Pancreas (tissue), 10 donors: ENCODE measurements at regions not wholly inside any gene's neighbourhood (a gene's known extent, or its start where the extent isn't known, plus 50 kb on each side); places are given as distances from the start of the nearest gene placed in this dataset.

ENCODE experiments used
- ATAC-seq, 4 donors: fragments of 200-7000 bp; cut with Tn5 transposase; one replicate each; pipeline versions ENCODE4 v1.8.0 to v1.9.1; 2020; ENCODE audit warnings: mild to moderate bottlenecking in 4 of 4, moderate library complexity in 4 of 4
- DNase-seq, 6 donors: peaks; one replicate each; pipeline ENCODE4 v3.0.0-alpha.2; 2020
- FAIRE-seq: peaks from 2 replicates; lab custom pipeline; 2012; peaks lifted over from hg19 to GRCh38; lab: Jason Lieb, UNC
- H3K27ac ChIP-seq, 4 donors: fragments of 200-600 bp; sonication (generic); 1 replicate in 3 of 4; 2 replicates in 1 of 4; pipeline versions ENCODE4 v1.5.0 to v1.8.0; 2020
- H3K27me3 ChIP-seq, 4 donors: fragments of 200-600 bp; one replicate each; pipeline ENCODE4 v1.8.0; 2021
- H3K36me3 ChIP-seq, 3 donors: fragments of 200-600 bp; sonication (generic) in 1 of 3; one replicate each; pipeline versions ENCODE4 v1.5.0 to v1.8.0; 2020 to 2021
- H3K4me1 ChIP-seq, 3 donors: fragments of 200-600 bp; one replicate each; pipeline ENCODE4 v1.8.0; 2021
- H3K4me3 ChIP-seq, 4 donors: fragments of 200-600 bp; sonication (generic) in 2 of 4; one replicate each; pipeline versions ENCODE4 v1.5.0 to v1.8.0; 2020 to 2021
- H3K9me3 ChIP-seq, 4 donors: fragments of 200-600 bp; one replicate each; pipeline ENCODE4 v1.8.0; 2021
- CTCF ChIP-seq, 4 donors: fragments of 200-600 bp; sonication (generic) in 3 of 4; IDR thresholded peaks; one replicate each; pipeline versions ENCODE4 v1.5.0 to v1.8.0; 2021; ENCODE audit warnings: antibody characterized with exemption in 4 of 4
- WGBS, 2 donors: extraction: QIAGEN DNeasy Blood & Tissue Kit; methylation state at CpG; one replicate each; pipeline ENCODE4 v1.1.7; 2013; 5-methylcytosine and 5-hydroxymethylcytosine counted together
- intact Hi-C, 3 donors: fragments of 100-400 bp; cut with DNase I; formaldehyde crosslinking; loops; one replicate each; pipeline versions ENCODE4 v1.11.1 to v1.14.2; 2022
- donor health status: healthy with polysubstance abuse.
- donor health status: DM: no; HTN: no; CAD: no; lungs with moderate emphysema.
- donor health status: DM: no; HTN: no; CAD: no.
- donor health status: control.
- donor health status: control.
- donor health status: Bipolar disorder and iron deficiency.
- donor health status: DM: yes; HTN: yes; CAD: no.
- donor health status: DM: no; HTN: no; CAD: no.
- donor health status: DM: no; HTN: no; CAD: no.
- donor health status: DM: yes; HTN: yes; CAD: no.

DNA sequence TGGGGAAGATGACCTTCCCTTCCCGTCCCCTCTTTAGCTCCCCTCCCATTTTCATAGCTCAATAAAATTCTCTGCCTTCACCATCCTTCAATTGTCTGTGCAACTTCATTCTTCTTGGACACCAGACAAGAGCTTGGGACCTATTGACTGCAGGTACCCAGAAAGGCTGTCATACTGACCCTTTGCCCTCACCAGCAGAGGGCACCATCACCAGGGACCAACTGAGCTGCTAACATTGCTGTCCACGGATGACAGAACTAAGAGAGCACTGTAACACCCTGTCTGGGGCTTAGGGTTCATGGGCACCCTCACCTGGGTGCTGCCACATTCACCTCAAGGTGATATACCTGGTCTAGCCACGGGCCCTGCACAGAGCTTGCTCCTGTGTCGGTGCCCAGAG is 141.3 kb upstream of the VCX3B start:
- 73 to 78% methylated on average over 4 of the region's 4 CpGs for WGBS, 2 donors
- Histone ChIP-seq H3K27ac (no peak overlapping the region), H3K9me3 (no peaks in the 10 kb centered on the region), H3K27me3 (no peaks in the 10 kb centered on the region), H3K4me3 (no peak overlapping the region), H3K4me1 (no peaks in the 10 kb centered on the region), H3K36me3 (no peaks in the 10 kb centered on the region)
- ATAC-seq: no peak
- intact Hi-C loops: no loop called here
- TF ChIP-seq CTCF (IDR thresholded peaks at IDR 0.05): no peak
- DNase-seq: peak in 1 of 6 donors; percentile 22
- FAIRE-seq: no peak

DNA sequence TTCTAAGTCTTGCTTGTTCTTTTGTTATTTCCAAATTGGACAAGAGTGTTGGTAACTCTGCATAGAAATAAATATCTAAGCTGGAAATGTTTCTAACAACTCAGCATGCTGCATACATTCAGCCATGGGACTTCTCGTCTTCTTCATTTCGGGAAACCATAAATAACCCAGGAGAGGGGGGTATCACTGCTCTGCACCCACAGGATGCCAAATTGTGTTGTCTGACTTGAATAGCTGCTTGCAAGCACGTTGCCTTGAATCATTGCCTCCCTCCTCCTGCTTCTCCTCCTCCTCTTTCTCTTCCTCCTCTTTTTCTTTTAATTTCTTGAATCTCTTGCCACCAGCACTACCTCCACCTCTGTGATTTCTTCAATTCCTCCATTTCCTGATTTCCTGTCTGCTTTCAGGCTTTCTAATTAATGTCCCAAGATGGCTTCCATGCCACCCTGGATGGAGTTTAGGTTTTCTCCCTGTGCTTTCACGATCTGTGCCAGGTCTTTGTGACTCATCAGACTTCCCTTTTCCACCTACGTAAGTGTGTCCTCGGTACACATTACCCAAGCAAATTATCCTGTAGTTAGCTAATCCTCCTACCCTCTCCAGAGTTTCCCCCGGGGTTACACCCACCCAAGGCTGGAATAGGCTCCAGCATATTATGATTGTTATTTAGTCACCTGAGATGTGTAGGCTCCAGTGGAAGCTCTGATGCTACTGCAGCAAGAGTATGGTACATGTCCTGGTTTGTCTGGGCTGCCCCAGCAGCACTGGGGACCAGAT is 122.6 kb upstream of the VCX3B start:
- intact Hi-C loops: no loop called here
- no peaks in the 10 kb centered on the region for H3K4me1 ChIP-seq
- H3K27ac ChIP-seq: no peak overlapping the region
- 44 to 70% methylated on average over 7 of the region's 7 CpGs for WGBS, 2 donors
- H3K36me3 ChIP-seq: no peaks in the 10 kb centered on the region
- ATAC-seq (no peak), DNase-seq (no peak), FAIRE-seq (no peak)
- H3K27me3 ChIP-seq: no peaks in the 10 kb centered on the region
- no peaks in the 10 kb centered on the region for H3K9me3 ChIP-seq
- H3K4me3 ChIP-seq: no peak overlapping the region
- no peak for TF ChIP-seq CTCF (IDR thresholded peaks at IDR 0.05)

- WGBS, 2 donors: 72 to 74% methylated on average over 4 of the region's 4 CpGs
- DNase-seq: no peak
These were observed 119.2 kb upstream of the VCX3B start for GRCh38 chrX:8345473-8345872.

GRCh38 chrX:8346060-8346459 is 118.6 kb upstream of the VCX3B start:
- DNase-seq: no peak
- Histone ChIP-seq H3K4me3 (no peak overlapping the region), H3K4me1 (no peaks in the 10 kb centered on the region), H3K27ac (no peak overlapping the region), H3K36me3 (no peaks in the 10 kb centered on the region), H3K9me3 (no peaks in the 10 kb centered on the region), H3K27me3 (no peaks in the 10 kb centered on the region)
- 95 to 100% methylated on average over 1 of the region's 1 CpG for WGBS, 2 donors
- intact Hi-C loops: no loop called here
- FAIRE-seq: no peak
- ATAC-seq: no peak
- TF ChIP-seq CTCF (IDR thresholded peaks at IDR 0.05): no peak

More at GRCh38 chrX:8345473-8345872, 119.2 kb upstream of the VCX3B start:
- Histone ChIP-seq H3K27ac (no peak overlapping the region), H3K4me3 (no peak overlapping the region), H3K36me3 (no peaks in the 10 kb centered on the region), H3K9me3 (no peaks in the 10 kb centered on the region), H3K4me1 (no peaks in the 10 kb centered on the region), H3K27me3 (no peaks in the 10 kb centered on the region)
- ATAC-seq (no peak), FAIRE-seq (no peak)
- no peak for TF ChIP-seq CTCF (IDR thresholded peaks at IDR 0.05)
- intact Hi-C loops: no loop called here

DNA sequence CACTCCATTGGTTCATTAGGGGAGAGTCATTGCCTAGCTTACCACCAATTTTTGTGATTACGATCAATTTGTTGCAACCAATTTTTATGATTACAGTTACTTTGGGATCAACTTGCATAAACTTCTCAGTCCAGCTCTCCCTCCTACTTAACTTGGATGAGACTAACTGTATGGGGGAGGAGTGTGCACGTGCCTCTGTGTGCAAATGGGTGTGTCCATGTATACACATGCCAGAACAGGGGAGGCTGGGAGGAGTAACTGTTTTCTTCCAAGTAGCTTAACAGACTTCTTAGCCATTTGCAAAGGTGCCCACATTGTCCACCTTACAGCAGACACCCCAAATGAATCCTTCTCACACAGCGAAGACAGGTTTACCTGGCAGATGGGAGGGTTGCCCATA is 117.7 kb upstream of the VCX3B start:
- intact Hi-C loops: no loop called here
- no peak overlapping the region for H3K27ac ChIP-seq
- no peak for FAIRE-seq

More for the DNA sequence above, 117.7 kb upstream of the VCX3B start:
- no peaks in the 10 kb centered on the region for H3K9me3 ChIP-seq
- H3K27me3 ChIP-seq: no peaks in the 10 kb centered on the region
- no peaks in the 10 kb centered on the region for H3K4me1 ChIP-seq
- DNase-seq (no peak), ATAC-seq (no peak)
- no peak overlapping the region for H3K4me3 ChIP-seq
- 71 to 78% methylated on average over 3 of the region's 3 CpGs for WGBS, 2 donors
- no peaks in the 10 kb centered on the region for H3K36me3 ChIP-seq
- no peak for TF ChIP-seq CTCF (IDR thresholded peaks at IDR 0.05)
